Peyer's patch (tissue), 4 donors: ENCODE measurements at regions not wholly inside any gene's neighbourhood (a gene's known extent, or its start where the extent isn't known, plus 50 kb on each side); places are given as distances from the start of the nearest gene placed in this dataset.

Experiments used
- DNase-seq, 3 donors: peaks; one replicate each; pipeline ENCODE4 v3.0.0-alpha.2; 2017 to 2019
- H3K27ac ChIP-seq, 4 donors: fragments of 200-600 bp; sonication (generic); one replicate each; pipeline ENCODE4 v1.5.1; 2016 to 2019
- H3K27me3 ChIP-seq, 2 donors: fragments of 200-600 bp; sonication (generic); one replicate each; pipeline ENCODE4 v1.5.1; 2019
- H3K36me3 ChIP-seq, 3 donors: fragments of 200-600 bp; sonication (generic); one replicate each; pipeline ENCODE4 v1.5.1; 2016 to 2019
- H3K4me1 ChIP-seq, 4 donors: fragments of 200-600 bp; sonication (generic); one replicate each; pipeline ENCODE4 v1.5.1; 2016 to 2019
- H3K4me3 ChIP-seq, 4 donors: fragments of 200-600 bp; sonication (generic); 1 replicate in 3 of 4; 2 replicates in 1 of 4; pipeline ENCODE4 v1.5.1; 2016 to 2019; ENCODE audit warnings: mild to moderate bottlenecking in 1 of 4
- H3K9me3 ChIP-seq, 4 donors: fragments of 200-600 bp; sonication (generic); one replicate each; pipeline ENCODE4 v1.5.1; 2016 to 2019; ENCODE audit warnings: mild to moderate bottlenecking in 1 of 4
- CTCF ChIP-seq, 6 experiments: fragments of 450-650 bp in 4 of 6; fragments of 200-600 bp in 2 of 6; sonication (generic) in 1 of 6; IDR thresholded peaks; one replicate each; pipeline ENCODE4 v1.5.1; 2017 to 2019; ENCODE audit warnings: antibody characterized with exemption in 6 of 6, mild to moderate bottlenecking in 3 of 6, moderate library complexity in 1 of 6
- POLR2A ChIP-seq, 2 donors: fragments of 450-650 bp; IDR thresholded peaks; one replicate each; pipeline ENCODE4 v1.5.1; 2017; ENCODE audit warnings: antibody characterized with exemption in 2 of 2, mild to moderate bottlenecking in 2 of 2, moderate library complexity in 2 of 2

GRCh38 chr4:145390571-145390970, 91.1 kb upstream of the SMAD1 start:
- H3K36me3 ChIP-seq, result no peaks in the 10 kb centered on the region
- no peak overlapping the region for H3K27ac ChIP-seq
- H3K27me3 ChIP-seq, result no peaks in the 10 kb centered on the region
- H3K4me3 ChIP-seq, result no peak overlapping the region
- DNase-seq, result no peak
- no peaks in the 10 kb centered on the region for H3K9me3 ChIP-seq
- TF ChIP-seq POLR2A (IDR thresholded peaks at IDR 0.05), result no peak
- no peak for TF ChIP-seq CTCF (IDR thresholded peaks at IDR 0.05)
- H3K4me1 ChIP-seq, result no peaks in the 10 kb centered on the region

- Histone ChIP-seq H3K27ac (no peak overlapping the region), H3K27me3 (no peaks in the 10 kb centered on the region), H3K9me3 (no peaks in the 10 kb centered on the region), H3K4me3 (no peak overlapping the region), H3K4me1 (no peaks in the 10 kb centered on the region), H3K36me3 (no peaks in the 10 kb centered on the region)
- TF ChIP-seq POLR2A (IDR thresholded peaks at IDR 0.05) (no peak), CTCF (IDR thresholded peaks at IDR 0.05) (no peak)
- DNase-seq, result no peak
Observed at GRCh38 chr4:145389550-145389949, 92.1 kb upstream of the SMAD1 start.

DNA sequence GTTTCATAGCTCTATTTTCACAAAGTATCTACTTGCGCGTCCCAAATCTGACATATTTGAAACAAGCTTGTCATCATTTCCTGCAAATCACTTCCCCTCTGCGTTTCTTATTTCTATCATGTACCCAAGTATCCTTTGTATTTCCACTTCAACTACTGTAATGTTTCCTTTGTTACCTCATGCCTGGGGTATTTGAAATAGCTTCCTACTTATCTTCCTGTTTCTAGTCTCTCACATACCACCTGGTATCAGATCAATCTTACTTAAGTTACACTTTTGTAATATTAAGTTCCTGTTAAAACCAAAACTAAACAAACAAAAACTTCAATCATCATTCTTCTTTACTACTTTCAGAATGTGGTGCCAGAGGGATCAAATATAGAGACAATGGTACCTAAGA, 93.6 kb upstream of the SMAD1 start:
- no peaks in the 10 kb centered on the region for H3K36me3 ChIP-seq
- DNase-seq, result no peak
- H3K9me3 ChIP-seq, result no peaks in the 10 kb centered on the region
- no peak overlapping the region for H3K27ac ChIP-seq
- H3K27me3 ChIP-seq, result no peaks in the 10 kb centered on the region
- TF ChIP-seq POLR2A (IDR thresholded peaks at IDR 0.05), result no peak
- no peak for TF ChIP-seq CTCF (IDR thresholded peaks at IDR 0.05)
- no peak overlapping the region for H3K4me3 ChIP-seq
- H3K4me1 ChIP-seq, result no peaks in the 10 kb centered on the region

- no peak overlapping the region for H3K4me3 ChIP-seq
- no peaks in the 10 kb centered on the region for H3K9me3 ChIP-seq
- DNase-seq, result no peak
- H3K27me3 ChIP-seq, result no peaks in the 10 kb centered on the region
- TF ChIP-seq POLR2A (IDR thresholded peaks at IDR 0.05) (no peak), CTCF (IDR thresholded peaks at IDR 0.05) (no peak)
- H3K27ac ChIP-seq, result no peak overlapping the region
- no peaks in the 10 kb centered on the region for H3K36me3 ChIP-seq
- no peaks in the 10 kb centered on the region for H3K4me1 ChIP-seq
Observed at GRCh38 chr4:145387079-145387478, 94.6 kb upstream of the SMAD1 start.

DNA sequence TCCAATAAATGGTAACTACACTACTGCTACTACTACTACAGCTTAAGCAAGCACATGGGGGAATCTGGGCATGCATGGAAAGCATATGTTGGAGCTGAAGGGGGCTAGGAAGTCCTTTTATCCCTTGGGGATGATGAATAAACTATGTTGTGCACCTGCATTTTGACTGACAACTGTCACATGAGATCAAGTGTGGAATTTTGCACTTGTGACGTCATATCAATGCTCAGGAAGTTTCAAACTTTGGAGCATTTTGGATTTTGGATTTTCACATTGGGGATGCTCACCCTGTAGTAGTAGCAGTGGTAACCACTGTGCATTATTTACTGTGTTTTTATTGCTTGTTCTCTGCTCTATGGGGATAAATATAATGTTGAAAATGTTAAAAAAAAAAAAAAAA, 100.5 kb upstream of the SMAD1 start:
- H3K4me1 ChIP-seq, result no peaks in the 10 kb centered on the region
- no peak overlapping the region for H3K27ac ChIP-seq
- no peak overlapping the region for H3K4me3 ChIP-seq
- no peak for DNase-seq
- H3K36me3 ChIP-seq, result no peaks in the 10 kb centered on the region
- H3K27me3 ChIP-seq, result no peaks in the 10 kb centered on the region
- H3K9me3 ChIP-seq, result no peaks in the 10 kb centered on the region
- TF ChIP-seq CTCF (IDR thresholded peaks at IDR 0.05) (no peak), POLR2A (IDR thresholded peaks at IDR 0.05) (no peak)

DNA sequence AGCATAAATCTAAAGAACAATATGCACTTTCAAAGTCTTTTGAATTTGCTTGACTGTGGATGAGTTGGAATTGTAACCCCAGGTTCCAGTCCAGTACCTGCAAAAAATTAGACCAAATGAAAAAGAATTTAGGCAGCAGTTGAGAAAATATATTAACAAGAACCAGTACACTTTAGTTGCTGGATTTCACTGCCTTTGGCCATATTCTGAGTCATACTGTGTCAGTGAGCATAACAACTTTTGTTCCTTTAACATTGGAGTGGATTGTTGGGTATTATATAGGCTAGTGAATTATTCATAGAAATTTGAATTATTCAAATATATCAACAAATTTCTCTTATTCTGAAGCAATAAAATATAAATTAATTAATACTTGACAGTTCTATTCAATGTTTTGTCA, 101.5 kb upstream of the SMAD1 start:
- DNase-seq, result no peak

More for the DNA sequence above, 101.5 kb upstream of the SMAD1 start:
- Histone ChIP-seq H3K27me3 (no peaks in the 10 kb centered on the region), H3K27ac (no peak overlapping the region), H3K9me3 (no peaks in the 10 kb centered on the region), H3K4me3 (no peak overlapping the region), H3K4me1 (no peaks in the 10 kb centered on the region), H3K36me3 (no peaks in the 10 kb centered on the region)
- TF ChIP-seq CTCF (IDR thresholded peaks at IDR 0.05), result no peak
